GM10248 (cell line): ENCODE measurements at regions not wholly inside any gene's neighbourhood (a gene's known extent, or its start where the extent isn't known, plus 50 kb on each side); places are given as distances from the start of the nearest gene placed in this dataset.

Experiments
- CTCF ChIA-PET: fragments of 300-600 bp; sonication (Branson Sonifier 250); formaldehyde crosslinking; extraction: SDS; loops from one replicate; lab custom pipeline; 2021; ENCODE audit warnings: antibody characterized with exemption; lab: Yijun Ruan, JAX
- POLR2A ChIA-PET: fragments of 350-650 bp; sonication (Branson Sonifier 250); formaldehyde crosslinking; extraction: SDS; loops from one replicate; lab custom pipeline; 2020; ENCODE audit warnings: antibody characterized with exemption; lab: Yijun Ruan, JAX
- DNase-seq: peaks from one replicate; pipeline ENCODE4 v3.0.0; 2012; ENCODE audit errors: extremely low spot score
- CTCF ChIP-seq: IDR thresholded peaks from 2 replicates; pipeline ENCODE4 v1.5.1; 2012; ENCODE audit warnings: mild to moderate bottlenecking, low read depth; ENCODE audit errors: extremely low read depth, missing control alignments, control extremely low read depth

- CTCF ChIA-PET, result interaction anchor here (1.1 to 1.2 kb wide), 2 partner anchors 27 to 47 kb away, joined by 3 read pairs; no protein-coding TSS in a partner anchor
- TF ChIP-seq CTCF, result no peak
- POLR2A ChIA-PET, result no interaction called here
- no peak for DNase-seq
Observed at GRCh38 chr5:159402311-159402710, 72.0 kb upstream of the IL12B start.

- no peak for DNase-seq
- ChIA-PET CTCF (no interaction called here), POLR2A (no interaction called here)
- TF ChIP-seq CTCF, result no peak
Observed at GRCh38 chr5:159402856-159403255, 72.6 kb upstream of the IL12B start.

GRCh38 chr5:159403906-159404681 is 73.8 kb upstream of the IL12B start:
- DNase-seq, result no peak
- POLR2A ChIA-PET, result no interaction called here

GRCh38 chr5:159405611-159406031 is 75.3 kb upstream of the IL12B start:
- peak; percentile 52 for DNase-seq
- CTCF ChIA-PET, result interaction anchor here (1.0 kb wide), 1 partner anchor 52 kb away, joined by 4 read pairs; no protein-coding TSS in a partner anchor
- no peak for TF ChIP-seq CTCF
- POLR2A ChIA-PET, result no interaction called here

More at GRCh38 chr5:159403906-159404681, 73.8 kb upstream of the IL12B start:
- CTCF ChIA-PET, result no interaction called here
- no peak for TF ChIP-seq CTCF

GRCh38 chr5:159406571-159406970 is 76.3 kb upstream of the IL12B start:
- no peak for DNase-seq
- CTCF ChIA-PET, result no interaction called here
- no peak for TF ChIP-seq CTCF
- POLR2A ChIA-PET, result no interaction called here

- TF ChIP-seq CTCF, result no peak
- ChIA-PET CTCF (interaction anchor here (0.8 to 2.8 kb wide), 6 partner anchors 11 to 93 kb away, joined by 3 to 10 read pairs (median 4); no protein-coding TSS in a partner anchor), POLR2A (interaction anchor here (1.0 kb wide), 1 partner anchor 17 kb away, joined by 3 read pairs; no protein-coding TSS in a partner anchor)
- no peak for DNase-seq
Observed at GRCh38 chr5:159409801-159410200, 79.5 kb upstream of the IL12B start.
